GM19328 (cell line): ENCODE measurements at regions not wholly inside any gene's neighbourhood (a gene's known extent, or its start where the extent isn't known, plus 50 kb on each side); places are given as distances from the start of the nearest gene placed in this dataset.

ENCODE experiments used
- ATAC-seq: cut with Tn5 transposase; IDR thresholded peaks from one replicate; pipeline ENCODE4 v1.9.1; 2021; ENCODE audit warnings: mild to moderate bottlenecking, moderate library complexity; ENCODE audit not compliant: unreplicated experiment

GRCh38 chr20:57043669-57044268, 222.7 kb downstream of the BMP7 start:
- ATAC-seq, result no peak

GRCh38 chr20:57047281-57048026, 219.0 kb downstream of the BMP7 start:
- ATAC-seq, result no peak

GRCh38 chr20:57048027-57048869, 218.2 kb downstream of the BMP7 start:
- ATAC-seq, result no peak

GRCh38 chr20:57049296-57049695, 217.1 kb downstream of the BMP7 start:
- ATAC-seq, result no peak

- ATAC-seq, result no peak
Observed at GRCh38 chr20:57051096-57051495, 215.3 kb downstream of the BMP7 start.

GRCh38 chr20:57053067-57053466, 213.4 kb downstream of the BMP7 start:
- no peak for ATAC-seq

- ATAC-seq, result no peak
Observed at GRCh38 chr20:57053793-57054552, 212.5 kb downstream of the BMP7 start.

- no peak for ATAC-seq
Observed at GRCh38 chr20:57055345-57055744, 211.1 kb downstream of the BMP7 start.

GRCh38 chr20:57056651-57057050, 209.8 kb downstream of the BMP7 start:
- no peak for ATAC-seq

GRCh38 chr20:57059055-57059596, 207.3 kb downstream of the BMP7 start:
- ATAC-seq, result no peak

GRCh38 chr20:57060407-57061050, 205.9 kb downstream of the BMP7 start:
- ATAC-seq, result no peak

GRCh38 chr20:57061051-57061900, 205.2 kb downstream of the BMP7 start:
- no peak for ATAC-seq

- ATAC-seq, result no peak
Observed at GRCh38 chr20:57062241-57062640, 204.2 kb downstream of the BMP7 start.

- ATAC-seq, result no peak
Observed at GRCh38 chr20:57062696-57063270, 203.7 kb downstream of the BMP7 start.

GRCh38 chr20:57064836-57065235, 201.6 kb downstream of the BMP7 start:
- ATAC-seq, result no peak

GRCh38 chr20:57065646-57066045, 200.8 kb downstream of the BMP7 start:
- ATAC-seq, result no peak

GRCh38 chr20:57066126-57066900, 200.1 kb downstream of the BMP7 start:
- ATAC-seq, result no peak

- no peak for ATAC-seq
Observed at GRCh38 chr20:57069442-57069841, 197.0 kb downstream of the BMP7 start.
